Choroid plexus epithelial cell (primary cell): ENCODE measurements at regions not wholly inside any gene's neighbourhood (a gene's known extent, or its start where the extent isn't known, plus 50 kb on each side); places are given as distances from the start of the nearest gene placed in this dataset.
"Not testable (repeated sequence)": the region's sequence is repeated elsewhere in the genome, so short reads cannot be mapped to it uniquely, and the experiment has no call there.

Source experiments
- DNase-seq: peaks from one replicate; pipeline ENCODE4 v3.0.0-alpha.2; 2010; ENCODE audit warnings: low read depth
- H3K4me3 ChIP-seq: 2 replicates; pipeline ENCODE4 v1.5.1; 2011; ENCODE audit warnings: low read depth, mild to moderate bottlenecking, control low read depth, low read length, moderate library complexity
- TF ChIP-seq, protein P1 (sequence below): conservative IDR thresholded peaks from 2 replicates; pipeline ENCODE4 v1.5.1; 2011; ENCODE audit warnings: low read depth, mild to moderate bottlenecking, control low read depth, inconsistent platforms, low read length, moderate library complexity

- DNase-seq: no peak
- no peak overlapping the region for H3K4me3 ChIP-seq
- TF ChIP-seq, protein P1, sequence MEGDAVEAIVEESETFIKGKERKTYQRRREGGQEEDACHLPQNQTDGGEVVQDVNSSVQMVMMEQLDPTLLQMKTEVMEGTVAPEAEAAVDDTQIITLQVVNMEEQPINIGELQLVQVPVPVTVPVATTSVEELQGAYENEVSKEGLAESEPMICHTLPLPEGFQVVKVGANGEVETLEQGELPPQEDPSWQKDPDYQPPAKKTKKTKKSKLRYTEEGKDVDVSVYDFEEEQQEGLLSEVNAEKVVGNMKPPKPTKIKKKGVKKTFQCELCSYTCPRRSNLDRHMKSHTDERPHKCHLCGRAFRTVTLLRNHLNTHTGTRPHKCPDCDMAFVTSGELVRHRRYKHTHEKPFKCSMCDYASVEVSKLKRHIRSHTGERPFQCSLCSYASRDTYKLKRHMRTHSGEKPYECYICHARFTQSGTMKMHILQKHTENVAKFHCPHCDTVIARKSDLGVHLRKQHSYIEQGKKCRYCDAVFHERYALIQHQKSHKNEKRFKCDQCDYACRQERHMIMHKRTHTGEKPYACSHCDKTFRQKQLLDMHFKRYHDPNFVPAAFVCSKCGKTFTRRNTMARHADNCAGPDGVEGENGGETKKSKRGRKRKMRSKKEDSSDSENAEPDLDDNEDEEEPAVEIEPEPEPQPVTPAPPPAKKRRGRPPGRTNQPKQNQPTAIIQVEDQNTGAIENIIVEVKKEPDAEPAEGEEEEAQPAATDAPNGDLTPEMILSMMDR: no peak
These were observed 88.2 kb upstream of the PHACTR1 start for GRCh38 chr6:12628327-12628726.

DNA sequence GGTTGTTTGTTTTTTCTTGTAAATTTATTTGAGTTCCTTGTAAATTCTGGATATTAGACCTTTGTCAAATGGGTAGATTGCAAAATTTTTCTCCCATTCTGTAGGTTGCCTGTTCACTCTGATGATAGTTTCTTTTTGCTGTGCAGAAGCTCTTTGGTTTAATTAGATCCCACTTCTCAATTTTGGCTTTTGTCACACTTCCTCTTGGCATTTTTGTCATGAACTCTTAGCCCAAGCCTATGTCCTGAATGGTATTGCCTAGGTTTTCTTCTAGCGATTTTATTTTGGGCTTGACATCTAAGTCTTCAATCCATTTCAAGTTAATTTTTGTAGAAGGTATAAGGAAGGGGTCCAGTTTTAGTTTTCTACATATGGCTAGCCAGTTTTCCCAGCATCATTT lies 82.8 kb upstream of the PHACTR1 start:
- H3K4me3 ChIP-seq, DNase-seq: not testable (repeated sequence)

- no peak for DNase-seq
- TF ChIP-seq, protein P1: no peak
- no peak overlapping the region for H3K4me3 ChIP-seq
These were observed 81.2 kb upstream of the PHACTR1 start for GRCh38 chr6:12635375-12635774.

GRCh38 chr6:12635813-12636212 lies 80.8 kb upstream of the PHACTR1 start:
- DNase-seq: peak; percentile 2
- H3K4me3 ChIP-seq: no peak overlapping the region
- TF ChIP-seq, protein P1: no peak

- H3K4me3 ChIP-seq: no peak overlapping the region
- peak; percentile 4 for DNase-seq
- TF ChIP-seq, protein P1: no peak
These were observed 80.2 kb upstream of the PHACTR1 start for GRCh38 chr6:12636336-12636735.

GRCh38 chr6:12637960-12638641 lies 78.5 kb upstream of the PHACTR1 start:
- TF ChIP-seq, protein P1: peak; percentile 90
- peak; percentile 59 for DNase-seq
- no peak overlapping the region for H3K4me3 ChIP-seq

DNA sequence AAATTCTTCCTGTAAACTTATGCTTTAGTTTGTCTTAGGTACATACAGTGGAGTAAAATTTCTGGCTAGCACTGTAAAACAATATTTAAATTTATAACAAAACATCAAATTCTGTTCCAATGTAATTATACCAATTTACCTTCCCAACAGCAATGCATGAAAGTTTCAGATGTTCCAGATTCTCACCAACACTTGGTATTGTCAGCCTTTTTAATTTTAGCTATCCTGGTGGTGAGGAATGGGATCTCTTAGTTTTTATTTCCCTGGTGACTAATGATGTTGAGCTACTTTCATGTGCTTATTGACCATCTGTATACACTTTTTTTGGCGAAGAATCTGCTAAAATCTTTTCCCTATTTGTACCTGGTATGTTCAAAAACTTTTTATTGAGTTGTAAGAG lies 76.1 kb upstream of the PHACTR1 start:
- no peak for DNase-seq
- no peak overlapping the region for H3K4me3 ChIP-seq
- TF ChIP-seq, protein P1: no peak

DNA sequence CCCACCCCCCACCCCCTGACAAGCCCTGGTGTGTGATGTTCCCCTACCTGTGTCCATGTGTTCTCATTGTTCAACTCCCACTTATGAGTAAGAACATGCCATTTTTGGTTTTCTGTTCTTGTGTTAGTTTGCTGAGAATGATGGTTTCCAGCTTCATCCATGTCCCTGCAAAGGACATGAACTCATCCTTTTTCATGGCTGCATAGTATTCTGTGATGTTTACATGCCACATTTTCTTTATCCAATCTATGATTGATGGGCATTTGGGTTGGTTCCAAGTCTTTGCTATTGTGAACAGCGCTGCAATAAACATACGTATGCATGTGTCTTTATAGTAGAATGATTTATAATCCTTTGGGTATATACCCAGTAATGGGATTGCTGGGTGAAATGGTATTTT lies 74.8 kb upstream of the PHACTR1 start:
- not testable (repeated sequence) for H3K4me3 ChIP-seq, DNase-seq
